ENCODE measurements at regions not wholly inside any gene's neighbourhood (a gene's known extent, or its start where the extent isn't known, plus 50 kb on each side); places are given as distances from the start of the nearest gene placed in this dataset.
"Not testable (repeated sequence)": the region's sequence is repeated elsewhere in the genome, so short reads cannot be mapped to it uniquely, and the experiment has no call there.

GRCh38 chr3:152151877-152152765 lies 116.6 kb upstream of the MBNL1 start:
- not testable (repeated sequence) for TF ChIP-seq ETV6 (CRISPR knock-in tag; IDR thresholded peaks at IDR 0.05); ATF3 (CRISPR knock-in tag; conservative IDR thresholded peaks at IDR 0.05); CTCF (IDR thresholded peaks at IDR 0.05); FOXP1 (CRISPR knock-in tag; IDR thresholded peaks at IDR 0.05; ENCODE audit: borderline replicate concordance); JUN (CRISPR knock-in tag; IDR thresholded peaks at IDR 0.05); ZNF263 (CRISPR knock-in tag; IDR thresholded peaks at IDR 0.05; ENCODE audit: low read depth); ESRRA (CRISPR knock-in tag; IDR thresholded peaks at IDR 0.05; ENCODE audit: borderline replicate concordance); ZNF423 (CRISPR knock-in tag; IDR thresholded peaks at IDR 0.05); IRF2 (CRISPR knock-in tag; IDR thresholded peaks at IDR 0.05; ENCODE audit: borderline replicate concordance, low read depth)
- TF ChIP-seq, protein P1, sequence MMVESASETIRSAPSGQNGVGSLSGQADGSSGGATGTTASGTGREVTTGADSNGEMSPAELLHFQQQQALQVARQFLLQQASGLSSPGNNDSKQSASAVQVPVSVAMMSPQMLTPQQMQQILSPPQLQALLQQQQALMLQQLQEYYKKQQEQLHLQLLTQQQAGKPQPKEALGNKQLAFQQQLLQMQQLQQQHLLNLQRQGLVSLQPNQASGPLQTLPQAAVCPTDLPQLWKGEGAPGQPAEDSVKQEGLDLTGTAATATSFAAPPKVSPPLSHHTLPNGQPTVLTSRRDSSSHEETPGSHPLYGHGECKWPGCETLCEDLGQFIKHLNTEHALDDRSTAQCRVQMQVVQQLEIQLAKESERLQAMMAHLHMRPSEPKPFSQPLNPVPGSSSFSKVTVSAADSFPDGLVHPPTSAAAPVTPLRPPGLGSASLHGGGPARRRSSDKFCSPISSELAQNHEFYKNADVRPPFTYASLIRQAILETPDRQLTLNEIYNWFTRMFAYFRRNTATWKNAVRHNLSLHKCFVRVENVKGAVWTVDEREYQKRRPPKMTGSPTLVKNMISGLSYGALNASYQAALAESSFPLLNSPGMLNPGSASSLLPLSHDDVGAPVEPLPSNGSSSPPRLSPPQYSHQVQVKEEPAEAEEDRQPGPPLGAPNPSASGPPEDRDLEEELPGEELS (CRISPR knock-in tag; IDR thresholded peaks at IDR 0.05), result not testable (repeated sequence)
- TF ChIP-seq, protein P2, sequence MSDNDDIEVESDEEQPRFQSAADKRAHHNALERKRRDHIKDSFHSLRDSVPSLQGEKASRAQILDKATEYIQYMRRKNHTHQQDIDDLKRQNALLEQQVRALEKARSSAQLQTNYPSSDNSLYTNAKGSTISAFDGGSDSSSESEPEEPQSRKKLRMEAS (CRISPR knock-in tag; IDR thresholded peaks at IDR 0.05), result not testable (repeated sequence)
- TF ChIP-seq, protein P3, sequence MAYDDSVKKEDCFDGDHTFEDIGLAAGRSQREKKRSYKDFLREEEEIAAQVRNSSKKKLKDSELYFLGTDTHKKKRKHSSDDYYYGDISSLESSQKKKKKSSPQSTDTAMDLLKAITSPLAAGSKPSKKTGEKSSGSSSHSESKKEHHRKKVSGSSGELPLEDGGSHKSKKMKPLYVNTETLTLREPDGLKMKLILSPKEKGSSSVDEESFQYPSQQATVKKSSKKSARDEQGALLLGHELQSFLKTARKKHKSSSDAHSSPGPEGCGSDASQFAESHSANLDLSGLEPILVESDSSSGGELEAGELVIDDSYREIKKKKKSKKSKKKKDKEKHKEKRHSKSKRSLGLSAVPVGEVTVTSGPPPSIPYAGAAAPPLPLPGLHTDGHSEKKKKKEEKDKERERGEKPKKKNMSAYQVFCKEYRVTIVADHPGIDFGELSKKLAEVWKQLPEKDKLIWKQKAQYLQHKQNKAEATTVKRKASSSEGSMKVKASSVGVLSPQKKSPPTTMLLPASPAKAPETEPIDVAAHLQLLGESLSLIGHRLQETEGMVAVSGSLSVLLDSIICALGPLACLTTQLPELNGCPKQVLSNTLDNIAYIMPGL (CRISPR knock-in tag; IDR thresholded peaks at IDR 0.05), result not testable (repeated sequence)
- TF ChIP-seq, protein P4, sequence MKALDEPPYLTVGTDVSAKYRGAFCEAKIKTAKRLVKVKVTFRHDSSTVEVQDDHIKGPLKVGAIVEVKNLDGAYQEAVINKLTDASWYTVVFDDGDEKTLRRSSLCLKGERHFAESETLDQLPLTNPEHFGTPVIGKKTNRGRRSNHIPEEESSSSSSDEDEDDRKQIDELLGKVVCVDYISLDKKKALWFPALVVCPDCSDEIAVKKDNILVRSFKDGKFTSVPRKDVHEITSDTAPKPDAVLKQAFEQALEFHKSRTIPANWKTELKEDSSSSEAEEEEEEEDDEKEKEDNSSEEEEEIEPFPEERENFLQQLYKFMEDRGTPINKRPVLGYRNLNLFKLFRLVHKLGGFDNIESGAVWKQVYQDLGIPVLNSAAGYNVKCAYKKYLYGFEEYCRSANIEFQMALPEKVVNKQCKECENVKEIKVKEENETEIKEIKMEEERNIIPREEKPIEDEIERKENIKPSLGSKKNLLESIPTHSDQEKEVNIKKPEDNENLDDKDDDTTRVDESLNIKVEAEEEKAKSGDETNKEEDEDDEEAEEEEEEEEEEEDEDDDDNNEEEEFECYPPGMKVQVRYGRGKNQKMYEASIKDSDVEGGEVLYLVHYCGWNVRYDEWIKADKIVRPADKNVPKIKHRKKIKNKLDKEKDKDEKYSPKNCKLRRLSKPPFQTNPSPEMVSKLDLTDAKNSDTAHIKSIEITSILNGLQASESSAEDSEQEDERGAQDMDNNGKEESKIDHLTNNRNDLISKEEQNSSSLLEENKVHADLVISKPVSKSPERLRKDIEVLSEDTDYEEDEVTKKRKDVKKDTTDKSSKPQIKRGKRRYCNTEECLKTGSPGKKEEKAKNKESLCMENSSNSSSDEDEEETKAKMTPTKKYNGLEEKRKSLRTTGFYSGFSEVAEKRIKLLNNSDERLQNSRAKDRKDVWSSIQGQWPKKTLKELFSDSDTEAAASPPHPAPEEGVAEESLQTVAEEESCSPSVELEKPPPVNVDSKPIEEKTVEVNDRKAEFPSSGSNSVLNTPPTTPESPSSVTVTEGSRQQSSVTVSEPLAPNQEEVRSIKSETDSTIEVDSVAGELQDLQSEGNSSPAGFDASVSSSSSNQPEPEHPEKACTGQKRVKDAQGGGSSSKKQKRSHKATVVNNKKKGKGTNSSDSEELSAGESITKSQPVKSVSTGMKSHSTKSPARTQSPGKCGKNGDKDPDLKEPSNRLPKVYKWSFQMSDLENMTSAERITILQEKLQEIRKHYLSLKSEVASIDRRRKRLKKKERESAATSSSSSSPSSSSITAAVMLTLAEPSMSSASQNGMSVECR (CRISPR knock-in tag; IDR thresholded peaks at IDR 0.05; ENCODE audit: borderline replicate concordance), result not testable (repeated sequence)
